ENCODE measurements at regions not wholly inside any gene's neighbourhood (a gene's known extent, or its start where the extent isn't known, plus 50 kb on each side); places are given as distances from the start of the nearest gene placed in this dataset.

GRCh38 chr12:38961683-38962082, 56.3 kb upstream of the CPNE8 start:
- TF ChIP-seq YY1 (IDR thresholded peaks at IDR 0.05; ENCODE audit: extremely low read depth, insufficient replicate concordance, low read depth, low read length) (no peak), POLR2A (IDR thresholded peaks at IDR 0.05; ENCODE audit: borderline replicate concordance, extremely low read depth, insufficient read depth, insufficient read length) (no peak), POLR2AphosphoS5 (IDR thresholded peaks at IDR 0.05; ENCODE audit: low read depth, low read length) (no peak), EZH2 (IDR thresholded peaks at IDR 0.05) (no peak), ZFX (IDR thresholded peaks at IDR 0.05) (no peak), REST (IDR thresholded peaks at IDR 0.05; ENCODE audit: low read depth) (no peak), RAD21 (IDR thresholded peaks at IDR 0.05; ENCODE audit: low read depth) (no peak), FOSL1 (IDR thresholded peaks at IDR 0.05; ENCODE audit: low read depth) (no peak)
- TF ChIP-seq, protein P1, sequence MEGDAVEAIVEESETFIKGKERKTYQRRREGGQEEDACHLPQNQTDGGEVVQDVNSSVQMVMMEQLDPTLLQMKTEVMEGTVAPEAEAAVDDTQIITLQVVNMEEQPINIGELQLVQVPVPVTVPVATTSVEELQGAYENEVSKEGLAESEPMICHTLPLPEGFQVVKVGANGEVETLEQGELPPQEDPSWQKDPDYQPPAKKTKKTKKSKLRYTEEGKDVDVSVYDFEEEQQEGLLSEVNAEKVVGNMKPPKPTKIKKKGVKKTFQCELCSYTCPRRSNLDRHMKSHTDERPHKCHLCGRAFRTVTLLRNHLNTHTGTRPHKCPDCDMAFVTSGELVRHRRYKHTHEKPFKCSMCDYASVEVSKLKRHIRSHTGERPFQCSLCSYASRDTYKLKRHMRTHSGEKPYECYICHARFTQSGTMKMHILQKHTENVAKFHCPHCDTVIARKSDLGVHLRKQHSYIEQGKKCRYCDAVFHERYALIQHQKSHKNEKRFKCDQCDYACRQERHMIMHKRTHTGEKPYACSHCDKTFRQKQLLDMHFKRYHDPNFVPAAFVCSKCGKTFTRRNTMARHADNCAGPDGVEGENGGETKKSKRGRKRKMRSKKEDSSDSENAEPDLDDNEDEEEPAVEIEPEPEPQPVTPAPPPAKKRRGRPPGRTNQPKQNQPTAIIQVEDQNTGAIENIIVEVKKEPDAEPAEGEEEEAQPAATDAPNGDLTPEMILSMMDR (IDR thresholded peaks at IDR 0.05 in 2 of 3, conservative IDR thresholded peaks at IDR 0.05 in 1 of 3; ENCODE audit: borderline replicate concordance in 1 of 3, insufficient read depth in 1 of 3, low read depth in 2 of 3, low read length in 2 of 3), result no peak
- TF ChIP-seq, protein P2, sequence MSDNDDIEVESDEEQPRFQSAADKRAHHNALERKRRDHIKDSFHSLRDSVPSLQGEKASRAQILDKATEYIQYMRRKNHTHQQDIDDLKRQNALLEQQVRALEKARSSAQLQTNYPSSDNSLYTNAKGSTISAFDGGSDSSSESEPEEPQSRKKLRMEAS (IDR thresholded peaks at IDR 0.05), result no peak
- TF ChIP-seq, protein P3, sequence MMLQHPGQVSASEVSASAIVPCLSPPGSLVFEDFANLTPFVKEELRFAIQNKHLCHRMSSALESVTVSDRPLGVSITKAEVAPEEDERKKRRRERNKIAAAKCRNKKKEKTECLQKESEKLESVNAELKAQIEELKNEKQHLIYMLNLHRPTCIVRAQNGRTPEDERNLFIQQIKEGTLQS (IDR thresholded peaks at IDR 0.05), result no peak
